ENCODE measurements at regions not wholly inside any gene's neighbourhood (a gene's known extent, or its start where the extent isn't known, plus 50 kb on each side); places are given as distances from the start of the nearest gene placed in this dataset.
"Not testable (repeated sequence)": the region's sequence is repeated elsewhere in the genome, so short reads cannot be mapped to it uniquely, and the experiment has no call there.

DNA sequence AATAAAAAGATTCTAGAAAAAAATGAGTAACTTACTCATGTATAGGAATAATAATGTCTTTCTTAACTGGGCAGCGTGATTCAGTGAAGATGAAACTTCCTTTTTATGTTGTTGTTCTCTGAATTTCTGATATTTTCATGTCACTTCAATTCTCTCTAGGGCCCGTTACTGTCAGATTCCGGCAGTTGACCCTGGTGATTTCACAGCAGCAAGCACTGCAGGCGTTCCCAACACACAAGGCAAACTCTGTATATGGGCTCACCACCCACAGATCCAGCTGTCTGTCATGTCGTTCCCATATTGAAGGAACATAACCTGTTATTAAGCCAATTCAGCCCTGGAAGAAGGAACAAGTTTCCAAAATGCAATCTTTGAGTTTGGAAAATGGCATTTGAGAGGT is 288.3 kb upstream of the GALNTL6 start:
- DNase-seq (ENCODE audit: low spot score): no peak

DNA sequence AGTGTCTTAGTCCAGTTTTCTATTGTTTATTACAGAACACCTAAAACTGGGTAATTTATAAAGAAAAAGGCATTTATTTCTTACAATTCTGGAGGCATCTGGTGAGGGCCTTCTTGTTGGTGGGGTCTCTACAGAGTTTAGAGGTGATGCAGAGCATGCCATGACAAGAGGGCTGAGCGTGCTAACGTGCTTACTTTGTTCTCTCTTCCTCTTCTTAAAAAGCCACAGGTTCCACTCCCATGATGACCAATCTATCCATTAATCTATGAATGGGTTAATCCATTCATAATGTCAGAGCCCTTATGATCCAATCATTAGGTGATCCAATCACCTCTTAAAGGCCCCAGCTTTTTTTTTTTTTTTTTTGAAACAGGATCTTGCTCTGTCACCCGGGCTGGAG is 291.5 kb upstream of the GALNTL6 start:
- DNase-seq (ENCODE audit: low spot score): no peak

DNA sequence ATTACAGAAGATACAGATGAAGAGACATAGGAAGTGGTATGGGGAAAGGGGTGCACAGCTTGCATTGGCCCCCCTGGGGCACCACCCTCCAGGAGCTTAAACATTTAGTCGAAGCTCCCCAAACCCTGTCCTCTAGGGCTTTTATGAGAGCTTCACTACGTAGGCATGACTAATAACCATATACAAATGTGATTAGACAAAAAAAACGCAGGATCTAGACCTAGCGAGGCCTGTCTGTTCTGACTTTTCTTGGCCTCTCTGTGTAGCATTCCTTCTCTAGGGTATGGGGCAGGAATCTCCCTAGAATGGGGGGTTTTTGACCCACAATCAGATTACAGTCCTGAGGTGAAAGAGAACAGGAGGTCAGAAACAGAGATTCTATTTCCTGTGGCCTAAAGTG is 293.7 kb upstream of the GALNTL6 start:
- DNase-seq (ENCODE audit: low spot score): no peak

DNA sequence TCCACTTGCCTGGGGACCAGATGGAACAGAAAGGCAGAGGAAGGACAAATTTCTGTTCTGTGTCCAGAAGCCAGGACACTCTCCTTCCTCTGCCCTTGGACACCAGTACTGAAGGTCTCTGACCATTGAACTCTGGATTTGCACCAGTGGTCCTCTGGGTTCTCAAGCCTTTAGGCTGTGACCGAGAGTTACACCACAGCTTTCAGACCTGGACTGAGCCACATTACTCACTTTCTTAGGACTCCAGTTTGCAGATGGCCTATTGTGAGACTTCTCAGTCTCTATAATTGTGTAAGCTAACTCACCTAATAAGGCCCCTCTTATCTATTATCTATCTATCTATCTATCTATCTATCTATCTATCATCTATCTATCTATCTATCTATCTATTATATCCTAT is 295.3 kb upstream of the GALNTL6 start:
- no peak for DNase-seq (ENCODE audit: low spot score)

DNA sequence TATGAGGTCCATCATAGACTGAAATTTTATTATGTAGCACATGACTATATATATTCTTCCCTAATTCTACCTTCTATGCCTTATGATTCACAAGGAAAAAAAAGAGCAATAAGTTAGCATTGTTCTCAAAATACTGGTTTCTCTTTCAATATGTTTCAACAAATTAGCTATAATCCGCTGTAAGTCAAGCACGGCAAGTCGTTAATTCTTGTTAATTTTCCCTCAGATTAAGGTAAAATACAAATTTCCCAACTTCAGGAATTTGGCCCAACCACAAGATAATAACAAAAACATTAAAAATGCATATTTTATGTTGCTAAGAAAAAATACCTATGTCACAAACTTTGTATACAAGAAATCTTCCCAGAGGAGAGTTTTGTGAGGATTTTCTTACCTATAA is 296.5 kb upstream of the GALNTL6 start:
- no peak for DNase-seq (ENCODE audit: low spot score)

DNA sequence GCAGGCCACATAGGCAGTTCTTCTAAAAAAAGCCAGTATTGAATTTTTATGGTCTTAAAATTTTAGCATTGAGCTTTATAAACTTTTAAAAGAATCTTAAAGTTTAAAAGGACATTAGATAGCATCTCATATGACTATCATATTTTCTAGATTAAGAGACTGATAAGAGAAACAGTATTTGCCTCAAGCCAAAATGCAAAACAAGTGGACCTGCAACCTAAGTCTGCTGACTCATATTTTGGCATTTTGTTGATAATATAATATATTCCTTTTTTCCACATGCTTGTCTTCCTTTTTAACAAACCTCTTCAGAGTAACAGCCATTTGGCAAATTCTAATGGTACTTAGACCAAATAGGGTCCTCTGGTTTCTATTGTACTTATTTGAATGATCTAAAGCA is 328.5 kb upstream of the GALNTL6 start:
- DNase-seq (ENCODE audit: low spot score): no peak

DNA sequence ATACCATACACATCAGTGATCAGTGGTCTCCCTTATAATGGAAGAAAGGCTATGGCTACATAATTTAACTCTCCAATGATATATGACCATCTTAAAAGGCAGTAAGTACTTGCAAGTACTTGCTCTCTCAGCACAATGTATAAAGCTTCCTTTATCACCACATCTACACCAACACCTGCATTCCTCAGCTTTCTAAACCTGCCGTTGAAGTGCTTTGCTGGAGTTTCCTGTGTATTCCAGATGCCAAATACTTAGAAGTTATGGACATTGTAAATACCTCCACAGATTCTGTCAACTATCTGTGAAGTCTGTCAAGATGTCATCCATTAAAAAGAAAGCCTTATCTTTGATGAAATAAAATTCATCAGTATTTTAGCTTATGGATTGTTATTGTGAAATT is 335.0 kb upstream of the GALNTL6 start:
- DNase-seq (ENCODE audit: low spot score): no peak

DNA sequence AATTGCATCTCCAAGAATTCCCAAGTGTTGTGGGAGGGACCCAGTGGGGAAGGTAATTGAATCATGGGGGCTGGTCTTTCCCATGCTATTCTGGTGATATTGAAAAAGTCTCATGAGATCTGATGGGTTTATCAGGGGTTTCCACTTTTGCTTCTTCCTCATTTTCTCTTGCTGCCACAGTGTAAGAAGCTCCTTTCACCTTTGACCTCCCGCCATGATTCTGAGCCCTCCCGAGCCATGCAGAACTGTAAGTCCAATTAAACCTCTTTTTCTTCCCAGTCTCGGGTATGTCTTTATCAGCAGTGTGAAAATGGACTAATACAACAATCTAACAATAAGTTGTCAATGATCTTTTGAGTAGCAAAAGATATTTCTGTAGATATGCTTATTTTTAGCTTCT is 338.1 kb upstream of the GALNTL6 start:
- not testable (repeated sequence) for DNase-seq (ENCODE audit: low spot score)

DNA sequence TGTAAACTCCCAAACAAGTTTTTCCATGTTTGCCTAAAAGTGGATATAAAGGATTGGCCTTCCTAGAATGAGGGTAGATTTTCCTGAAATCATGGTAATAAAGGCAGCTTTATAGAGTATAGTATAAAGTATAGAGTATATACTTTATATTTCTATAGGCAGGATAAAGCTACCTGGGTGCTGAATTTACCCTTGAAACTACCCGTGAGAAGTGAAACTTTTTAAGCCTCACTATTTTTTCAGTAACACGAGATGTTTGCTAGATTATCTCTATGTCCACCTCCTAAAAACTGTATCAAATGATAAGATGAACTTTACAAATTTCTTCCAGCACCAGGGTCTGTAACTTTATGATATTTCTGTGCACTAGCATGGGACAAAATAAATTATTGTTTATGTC is 340.0 kb upstream of the GALNTL6 start:
- no peak for DNase-seq (ENCODE audit: low spot score)

DNA sequence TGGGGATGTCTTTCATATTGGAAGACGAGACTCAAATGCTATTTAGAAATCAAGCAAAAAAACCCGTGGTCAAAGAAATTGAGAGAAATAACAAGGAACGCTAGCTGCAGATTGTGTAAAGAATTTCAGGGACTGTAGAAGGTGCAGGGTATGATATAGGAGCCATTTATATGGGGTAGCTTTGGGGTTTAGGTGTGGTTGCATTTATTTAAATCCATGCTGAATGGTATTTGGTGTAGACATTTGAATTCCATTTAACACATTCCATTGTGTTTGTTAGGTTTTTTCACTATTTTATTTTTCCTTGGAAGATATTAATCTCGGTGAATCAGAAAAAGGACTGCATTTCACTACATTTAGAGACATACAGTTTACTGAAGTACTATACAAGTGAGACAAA is 341.0 kb upstream of the GALNTL6 start:
- DNase-seq (ENCODE audit: low spot score): no peak

DNA sequence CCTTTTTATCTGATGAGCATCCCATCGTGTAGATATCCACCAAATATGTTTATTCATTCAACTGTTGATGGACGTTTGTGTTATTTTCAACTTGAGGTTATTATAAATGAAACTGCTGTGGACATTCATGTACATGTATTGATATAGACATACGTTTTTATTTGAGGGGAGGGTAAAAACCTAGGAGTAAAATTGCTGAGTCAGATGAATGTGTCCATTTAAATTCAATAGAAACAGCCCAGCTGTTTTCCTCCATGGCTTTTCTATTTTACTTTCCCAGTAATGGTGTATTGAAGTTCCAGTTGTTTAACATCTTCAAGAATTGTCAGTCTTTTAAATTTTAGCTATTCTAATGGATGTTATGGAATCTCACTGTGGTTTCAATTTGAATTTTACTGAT is 348.7 kb upstream of the GALNTL6 start:
- no peak for DNase-seq (ENCODE audit: low spot score)

DNA sequence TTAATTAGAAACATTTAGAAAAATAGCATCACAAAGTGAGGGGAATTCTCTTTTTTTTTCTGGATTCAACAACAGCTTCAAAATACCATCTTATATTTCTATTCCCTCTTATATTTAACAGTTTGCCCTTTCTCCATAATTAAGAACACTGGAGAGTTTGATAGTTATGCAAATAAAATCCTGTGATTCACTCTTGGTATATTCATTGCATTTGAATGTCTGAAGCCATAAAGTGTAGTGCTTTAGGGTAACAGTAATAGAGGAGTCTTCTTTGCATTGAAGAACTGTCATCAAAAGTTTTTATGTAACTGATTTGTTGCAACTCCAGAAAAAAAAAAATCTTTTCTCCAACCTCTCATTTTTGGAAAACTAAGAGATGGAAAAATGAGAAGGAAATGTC is 352.0 kb upstream of the GALNTL6 start:
- no peak for DNase-seq (ENCODE audit: low spot score)

DNA sequence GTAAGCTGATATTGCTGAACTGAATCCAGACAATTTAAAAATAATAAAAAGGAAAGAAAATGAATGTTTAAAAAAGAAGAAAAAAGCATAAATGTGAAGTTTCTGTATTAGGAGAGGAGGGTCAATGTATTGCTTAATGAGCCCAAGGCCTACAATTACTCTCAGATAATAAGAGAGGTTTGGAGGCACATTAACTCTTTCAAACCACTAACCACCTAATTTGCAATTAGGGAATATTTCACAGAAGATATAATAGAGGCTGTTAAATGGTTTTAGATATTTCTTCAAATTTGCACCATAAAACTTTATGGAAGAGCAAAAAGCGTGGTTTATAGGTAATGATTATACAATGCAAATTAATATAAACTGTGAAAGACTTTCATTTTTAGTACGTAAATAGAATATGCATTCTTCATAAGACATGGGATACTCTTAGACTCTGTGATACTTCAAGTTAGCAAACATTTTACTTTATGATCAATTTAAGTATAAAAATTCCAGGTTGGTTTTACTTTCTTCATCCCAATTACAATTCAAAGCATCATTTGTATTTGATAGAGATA is 364.2 kb upstream of the GALNTL6 start:
- DNase-seq (ENCODE audit: low spot score): no peak

DNA sequence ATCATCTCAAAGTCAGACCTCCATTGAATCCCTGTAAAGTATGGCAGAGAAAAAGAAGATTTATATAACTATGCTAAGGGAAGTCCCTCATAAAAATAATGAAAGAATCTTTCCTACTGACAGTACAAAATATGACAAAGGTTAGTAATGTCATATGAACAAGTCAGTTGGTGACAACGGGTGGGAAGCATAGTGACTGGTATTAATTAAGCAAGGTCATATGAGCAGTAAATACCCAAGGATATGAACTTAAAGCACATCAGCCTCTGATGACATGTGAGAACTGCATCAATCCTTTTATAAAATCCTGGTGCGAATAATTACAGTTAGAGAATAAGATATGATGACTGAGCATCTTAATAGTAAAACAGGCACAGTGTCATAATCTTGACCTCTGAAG is 364.8 kb upstream of the GALNTL6 start:
- no peak for DNase-seq (ENCODE audit: low spot score)

DNA sequence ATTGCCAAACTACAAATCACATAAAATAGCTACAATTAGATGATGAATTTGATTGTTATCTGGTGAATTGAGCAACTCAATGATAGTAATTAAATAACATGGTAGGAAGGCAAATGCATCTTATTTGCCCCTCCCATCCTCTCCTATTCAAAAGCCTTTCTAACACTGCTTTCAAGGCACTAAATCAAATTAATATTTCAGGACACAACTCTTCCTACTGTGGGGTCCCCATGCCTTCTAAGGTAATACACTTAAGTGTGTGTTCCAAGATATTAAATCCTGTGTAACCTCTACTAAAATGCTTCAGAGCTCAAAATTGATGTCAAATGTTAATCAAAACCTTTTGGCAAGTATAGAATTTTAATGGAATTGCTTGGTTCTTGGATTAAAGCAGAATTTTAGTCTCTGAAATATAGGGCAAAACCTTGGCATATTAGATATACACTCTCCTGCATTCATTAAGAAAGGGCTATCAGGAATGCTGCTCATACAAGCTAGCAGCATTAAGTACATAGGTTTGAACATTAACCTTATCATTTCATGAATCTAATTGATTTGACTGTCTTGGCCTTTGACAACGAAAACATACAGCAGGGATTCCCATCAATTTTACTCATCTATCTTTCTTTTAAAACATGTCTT is 371.8 kb upstream of the GALNTL6 start:
- no peak for DNase-seq (ENCODE audit: low spot score)

DNA sequence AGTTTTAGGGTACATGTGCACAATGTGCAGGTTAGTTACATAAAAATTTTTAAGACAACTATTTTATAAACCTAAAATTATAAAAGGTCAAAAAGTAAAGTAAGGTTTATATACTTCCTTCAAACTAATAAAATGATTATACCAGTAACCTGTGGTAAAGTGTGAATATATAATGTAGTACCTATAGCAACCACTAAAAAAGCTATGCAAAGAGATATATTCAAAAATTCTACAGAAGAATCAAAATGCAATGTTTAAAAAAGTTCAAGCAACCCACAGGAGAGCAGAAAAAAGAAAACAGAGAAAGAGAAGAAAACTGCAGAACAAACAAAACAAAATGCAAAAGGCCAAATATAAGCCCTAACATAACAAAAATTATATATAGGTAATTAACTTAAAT is 379.5 kb upstream of the GALNTL6 start:
- no peak for DNase-seq (ENCODE audit: low spot score)

DNA sequence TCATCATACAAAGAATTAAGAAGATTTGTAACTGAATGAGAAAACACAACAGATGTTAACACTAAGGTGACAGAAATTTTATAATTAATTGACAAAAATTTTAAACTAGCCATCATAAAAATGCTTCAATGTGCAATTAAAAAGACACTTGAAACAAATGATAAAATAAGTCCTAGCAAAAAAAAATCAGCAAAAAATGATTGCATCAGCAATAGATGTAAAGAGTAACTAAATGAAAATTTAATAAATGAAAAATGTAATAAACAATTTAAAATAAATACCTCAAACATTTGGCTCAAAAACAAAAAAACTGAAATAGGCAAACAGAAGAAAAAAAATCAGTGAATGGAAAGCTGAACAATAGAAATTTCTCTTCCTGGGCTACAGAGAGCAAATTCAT is 380.7 kb upstream of the GALNTL6 start:
- no peak for DNase-seq (ENCODE audit: low spot score)

DNA sequence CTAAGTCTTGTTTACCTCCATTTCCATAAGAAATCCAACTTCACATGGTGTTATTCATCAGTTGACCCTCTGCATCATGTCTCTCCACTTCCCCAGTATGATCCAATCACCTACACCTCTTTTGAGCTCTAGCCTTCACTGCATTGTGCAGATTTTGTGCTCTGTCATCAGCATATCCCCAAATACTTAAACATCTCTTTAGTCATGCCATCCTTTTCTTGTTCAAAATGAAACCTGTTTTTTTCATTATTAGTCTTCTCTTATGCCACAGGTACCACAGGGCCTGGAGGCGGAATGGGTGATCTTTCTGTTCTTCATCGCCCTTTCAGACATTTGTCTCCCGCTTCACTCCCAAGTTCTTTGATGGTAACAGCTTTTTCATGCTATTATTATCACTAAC is 382.7 kb upstream of the GALNTL6 start:
- DNase-seq (ENCODE audit: low spot score): no peak

DNA sequence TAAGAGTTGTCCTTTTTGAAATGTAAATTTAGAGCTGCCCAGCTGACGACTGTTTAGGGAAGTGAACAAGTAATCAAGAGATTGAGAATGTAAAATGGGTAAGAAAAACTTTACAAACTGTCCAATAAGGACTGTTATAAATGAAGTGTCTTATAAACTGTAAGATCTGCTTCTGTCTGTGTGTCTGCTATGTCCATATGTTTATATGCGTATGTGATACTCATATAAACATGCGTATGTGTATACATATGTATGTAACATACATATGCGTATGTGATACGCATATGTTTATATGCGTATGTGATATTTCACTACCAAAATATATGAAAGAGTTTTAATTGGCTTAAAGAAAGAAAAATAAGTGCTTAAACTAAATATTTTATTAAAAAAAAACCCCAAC is 416.0 kb upstream of the GALNTL6 start:
- DNase-seq (ENCODE audit: low spot score): no peak

DNA sequence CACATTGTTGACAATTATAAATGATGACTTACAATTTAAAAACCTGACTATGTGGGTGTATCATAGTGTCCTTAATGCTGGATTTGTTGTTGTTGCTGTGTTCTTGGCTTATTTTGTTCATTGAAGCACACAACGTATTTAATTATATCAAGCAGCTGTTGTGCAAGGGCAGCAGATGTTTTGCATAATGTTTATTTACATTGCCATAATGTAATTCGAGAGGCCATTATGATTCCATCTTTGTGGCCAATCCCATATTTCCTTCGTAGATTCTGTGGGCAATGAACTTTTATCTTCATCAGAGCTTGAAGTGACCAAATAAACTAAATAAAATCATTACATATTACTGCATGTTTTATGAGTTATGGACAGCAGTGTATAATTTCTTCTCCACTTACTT is 422.6 kb upstream of the GALNTL6 start:
- no peak for DNase-seq (ENCODE audit: low spot score)

DNA sequence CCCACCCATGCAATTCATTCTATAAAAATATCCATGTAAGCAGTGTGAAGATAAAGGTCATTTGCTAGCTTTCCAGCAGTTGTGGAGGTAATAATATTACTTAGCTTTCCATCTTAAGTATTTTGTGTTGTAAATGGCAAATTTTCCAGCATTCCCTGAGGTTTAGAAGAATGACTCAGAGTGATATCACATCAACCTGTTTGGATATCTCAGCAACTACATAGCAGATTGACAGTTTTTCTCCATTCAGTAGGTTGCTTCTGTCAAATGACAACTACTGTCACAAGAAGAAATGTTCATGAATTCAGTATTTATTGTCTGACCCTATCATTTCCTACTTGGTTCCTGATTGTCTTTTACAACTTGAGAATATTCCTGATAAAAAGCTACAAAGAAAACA is 434.9 kb upstream of the GALNTL6 start:
- DNase-seq (ENCODE audit: low spot score): no peak

DNA sequence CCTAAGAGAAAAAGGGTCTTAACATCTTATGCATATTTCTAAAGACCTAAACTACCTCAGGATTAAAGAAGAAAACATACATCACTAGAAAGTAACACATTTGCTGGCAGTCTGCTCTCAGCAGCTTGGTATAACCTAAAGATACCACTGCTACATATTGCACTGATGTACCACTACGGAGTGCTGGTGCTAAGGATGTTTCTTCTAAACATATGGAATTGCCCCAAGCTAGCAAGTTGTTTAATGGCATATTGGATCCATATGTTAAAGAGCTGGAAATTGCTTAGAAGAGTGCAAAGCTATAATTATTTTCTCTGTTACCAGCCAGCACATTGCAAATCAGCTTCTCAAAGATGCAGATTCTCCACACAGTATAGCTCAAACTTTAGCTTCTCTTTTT is 436.5 kb upstream of the GALNTL6 start:
- no peak for DNase-seq (ENCODE audit: low spot score)

DNA sequence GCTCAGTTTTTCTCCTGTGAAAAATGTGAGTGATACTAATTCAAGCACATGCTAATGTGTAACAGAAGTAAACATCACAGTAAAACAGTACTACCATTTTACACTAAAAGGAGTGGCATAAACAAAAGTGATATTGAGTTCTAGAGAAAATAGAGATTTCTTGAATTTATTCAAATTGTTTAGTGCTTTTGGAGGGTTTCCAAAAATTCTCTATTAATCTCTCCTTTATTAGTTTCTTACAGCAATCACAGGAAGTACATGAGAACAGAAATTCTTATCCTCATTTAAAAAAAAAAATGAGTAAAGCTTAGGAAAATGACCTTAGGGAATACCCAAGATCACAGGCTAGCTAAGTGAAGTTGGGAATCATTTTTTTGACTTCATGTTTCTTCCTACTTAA is 459.7 kb upstream of the GALNTL6 start:
- DNase-seq (ENCODE audit: low spot score): no peak

DNA sequence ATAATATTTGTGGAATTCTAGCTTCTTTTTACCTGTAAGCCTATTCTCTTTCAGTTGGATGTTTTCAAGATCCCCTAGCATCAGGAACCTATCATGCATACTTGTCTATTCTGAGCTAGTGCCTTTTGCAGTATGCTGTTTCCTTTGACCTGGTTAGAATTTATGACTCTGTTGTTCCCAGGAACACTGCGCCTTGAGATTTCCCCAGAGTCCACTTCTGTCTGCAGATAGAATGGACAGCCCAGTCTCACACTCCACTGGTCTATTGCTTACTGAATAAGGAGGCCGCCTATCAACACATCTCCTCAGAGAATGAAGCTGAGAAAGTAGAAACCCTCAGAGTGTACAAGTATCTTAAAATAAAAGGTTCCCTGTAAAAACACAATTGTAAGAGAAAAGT is 465.1 kb upstream of the GALNTL6 start:
- DNase-seq (ENCODE audit: low spot score): no peak

DNA sequence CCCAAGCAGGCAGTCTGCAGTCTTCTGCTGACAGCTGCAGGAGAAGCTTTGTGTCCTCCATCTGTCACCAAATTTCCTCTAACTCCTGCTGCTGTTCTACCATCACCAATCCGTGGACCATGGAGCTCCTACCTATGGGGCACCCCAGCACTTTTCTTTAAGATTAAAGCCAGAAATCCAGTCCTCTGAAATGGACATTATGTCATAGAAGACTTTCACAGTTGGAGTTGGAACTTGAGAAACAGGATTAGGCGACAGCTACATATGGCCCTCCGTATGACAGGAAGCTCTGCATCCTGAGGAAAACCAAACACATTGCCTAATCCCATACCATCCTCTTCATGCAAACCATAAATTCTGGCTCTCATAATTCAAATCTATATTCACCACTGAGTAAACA is 470.6 kb upstream of the GALNTL6 start:
- DNase-seq (ENCODE audit: low spot score): no peak

All from HuH-7 (cell line).